ENCODE measurements at regions not wholly inside any gene's neighbourhood (a gene's known extent, or its start where the extent isn't known, plus 50 kb on each side); places are given as distances from the start of the nearest gene placed in this dataset.

GRCh38 chr7:46554688-46555422, 633.8 kb upstream of the IGFBP3 start:
- in situ Hi-C loops (cut with HindIII; ENCODE audit: low pct_unique_long_range_greater_than_20kb, low sequenced_read_pairs): no loop called here
- DNase-seq (ENCODE audit: low read depth in 1 of 2, low spot score in 1 of 2): no peak
- no peak for TF ChIP-seq JUND (IDR thresholded peaks at IDR 0.05; ENCODE audit: low read depth)

GRCh38 chr7:46551603-46552002, 630.5 kb upstream of the IGFBP3 start:
- in situ Hi-C loops (cut with HindIII; ENCODE audit: low pct_unique_long_range_greater_than_20kb, low sequenced_read_pairs): no loop called here
- DNase-seq (ENCODE audit: low read depth in 1 of 2, low spot score in 1 of 2): no peak
- TF ChIP-seq JUND (IDR thresholded peaks at IDR 0.05; ENCODE audit: low read depth): no peak

GRCh38 chr7:46550864-46551263, 629.8 kb upstream of the IGFBP3 start:
- DNase-seq (ENCODE audit: low read depth in 1 of 2, low spot score in 1 of 2): no peak
- in situ Hi-C loops (cut with HindIII; ENCODE audit: low pct_unique_long_range_greater_than_20kb, low sequenced_read_pairs): no loop called here
- TF ChIP-seq JUND (IDR thresholded peaks at IDR 0.05; ENCODE audit: low read depth): no peak

- TF ChIP-seq JUND (IDR thresholded peaks at IDR 0.05; ENCODE audit: low read depth): no peak
- in situ Hi-C loops (cut with HindIII; ENCODE audit: low pct_unique_long_range_greater_than_20kb, low sequenced_read_pairs): no loop called here
- DNase-seq (ENCODE audit: low read depth in 1 of 2, low spot score in 1 of 2): no peak
These were observed 629.0 kb upstream of the IGFBP3 start for GRCh38 chr7:46549892-46550639.

GRCh38 chr7:46549347-46549746, 628.3 kb upstream of the IGFBP3 start:
- TF ChIP-seq JUND (IDR thresholded peaks at IDR 0.05; ENCODE audit: low read depth): no peak
- no peak for DNase-seq (ENCODE audit: low read depth in 1 of 2, low spot score in 1 of 2)
- in situ Hi-C loops (cut with HindIII; ENCODE audit: low pct_unique_long_range_greater_than_20kb, low sequenced_read_pairs): no loop called here

GRCh38 chr7:46547044-46547443, 626.0 kb upstream of the IGFBP3 start:
- in situ Hi-C loops (cut with HindIII; ENCODE audit: low pct_unique_long_range_greater_than_20kb, low sequenced_read_pairs): no loop called here
- no peak for TF ChIP-seq JUND (IDR thresholded peaks at IDR 0.05; ENCODE audit: low read depth)
- DNase-seq (ENCODE audit: low read depth in 1 of 2, low spot score in 1 of 2): no peak

- in situ Hi-C loops (cut with HindIII; ENCODE audit: low pct_unique_long_range_greater_than_20kb, low sequenced_read_pairs): no loop called here
- no peak for DNase-seq (ENCODE audit: low read depth in 1 of 2, low spot score in 1 of 2)
- TF ChIP-seq JUND (IDR thresholded peaks at IDR 0.05; ENCODE audit: low read depth): no peak
These were observed 624.7 kb upstream of the IGFBP3 start for GRCh38 chr7:46545790-46546189.

GRCh38 chr7:46544396-46545008, 623.4 kb upstream of the IGFBP3 start:
- DNase-seq (ENCODE audit: low read depth in 1 of 2, low spot score in 1 of 2): no peak
- in situ Hi-C loops (cut with HindIII; ENCODE audit: low pct_unique_long_range_greater_than_20kb, low sequenced_read_pairs): no loop called here
- no peak for TF ChIP-seq JUND (IDR thresholded peaks at IDR 0.05; ENCODE audit: low read depth)

GRCh38 chr7:46542076-46542475, 621.0 kb upstream of the IGFBP3 start:
- in situ Hi-C loops (cut with HindIII; ENCODE audit: low pct_unique_long_range_greater_than_20kb, low sequenced_read_pairs): no loop called here
- no peak for DNase-seq (ENCODE audit: low read depth in 1 of 2, low spot score in 1 of 2)
- TF ChIP-seq JUND (IDR thresholded peaks at IDR 0.05; ENCODE audit: low read depth): no peak

- in situ Hi-C loops (cut with HindIII; ENCODE audit: low pct_unique_long_range_greater_than_20kb, low sequenced_read_pairs): no loop called here
- peak in 1 of 2 experiments; percentile 51 for DNase-seq (ENCODE audit: low read depth in 1 of 2, low spot score in 1 of 2)
- TF ChIP-seq JUND (IDR thresholded peaks at IDR 0.05; ENCODE audit: low read depth): no peak
These were observed 618.9 kb upstream of the IGFBP3 start for GRCh38 chr7:46539892-46540483.

GRCh38 chr7:46537191-46537905, 616.3 kb upstream of the IGFBP3 start:
- in situ Hi-C loops (cut with HindIII; ENCODE audit: low pct_unique_long_range_greater_than_20kb, low sequenced_read_pairs): no loop called here
- no peak for TF ChIP-seq JUND (IDR thresholded peaks at IDR 0.05; ENCODE audit: low read depth)
- no peak for DNase-seq (ENCODE audit: low read depth in 1 of 2, low spot score in 1 of 2)
